ENCODE measurements at regions not wholly inside any gene's neighbourhood (a gene's known extent, or its start where the extent isn't known, plus 50 kb on each side); places are given as distances from the start of the nearest gene placed in this dataset.

DNA sequence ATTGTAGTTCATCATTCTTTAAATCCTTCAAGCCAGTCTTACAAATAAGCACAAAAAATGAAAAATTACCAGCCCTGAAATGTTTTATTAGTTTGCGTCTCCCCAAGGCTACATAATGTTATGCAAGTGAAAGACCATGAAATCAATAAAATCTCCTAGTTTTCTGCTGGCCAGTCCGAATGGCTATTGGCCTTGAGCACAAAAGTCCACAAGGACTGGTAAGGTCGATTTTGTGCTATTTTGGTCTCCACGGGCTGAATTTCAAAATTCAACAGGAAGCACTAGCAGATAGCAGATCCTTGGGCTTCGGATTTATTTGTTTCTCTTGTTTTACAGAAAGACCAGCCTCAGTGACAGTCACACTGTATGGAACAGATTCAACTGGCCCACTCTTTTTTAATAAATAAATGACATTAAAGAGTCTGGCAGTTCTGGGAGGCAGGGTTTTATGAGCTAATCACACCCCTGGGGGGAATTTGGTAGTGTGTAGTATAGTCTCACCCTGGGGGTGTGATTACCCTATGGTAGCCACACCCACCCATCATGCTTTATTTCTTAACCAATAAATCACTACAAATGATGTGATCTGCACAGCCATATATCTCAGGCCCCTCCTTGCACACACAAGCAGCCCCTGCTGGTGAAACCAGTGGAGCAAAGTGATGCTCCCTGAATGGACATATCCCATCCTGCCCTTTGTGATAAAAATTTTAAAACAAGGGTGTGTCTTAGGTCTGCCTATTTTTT is 51.1 kb upstream of the TMEM33 start:
- no peak for TF ChIP-seq FOXP1 (CRISPR knock-in tag; IDR thresholded peaks at IDR 0.05; ENCODE audit: borderline replicate concordance)
- TF ChIP-seq, protein P1, sequence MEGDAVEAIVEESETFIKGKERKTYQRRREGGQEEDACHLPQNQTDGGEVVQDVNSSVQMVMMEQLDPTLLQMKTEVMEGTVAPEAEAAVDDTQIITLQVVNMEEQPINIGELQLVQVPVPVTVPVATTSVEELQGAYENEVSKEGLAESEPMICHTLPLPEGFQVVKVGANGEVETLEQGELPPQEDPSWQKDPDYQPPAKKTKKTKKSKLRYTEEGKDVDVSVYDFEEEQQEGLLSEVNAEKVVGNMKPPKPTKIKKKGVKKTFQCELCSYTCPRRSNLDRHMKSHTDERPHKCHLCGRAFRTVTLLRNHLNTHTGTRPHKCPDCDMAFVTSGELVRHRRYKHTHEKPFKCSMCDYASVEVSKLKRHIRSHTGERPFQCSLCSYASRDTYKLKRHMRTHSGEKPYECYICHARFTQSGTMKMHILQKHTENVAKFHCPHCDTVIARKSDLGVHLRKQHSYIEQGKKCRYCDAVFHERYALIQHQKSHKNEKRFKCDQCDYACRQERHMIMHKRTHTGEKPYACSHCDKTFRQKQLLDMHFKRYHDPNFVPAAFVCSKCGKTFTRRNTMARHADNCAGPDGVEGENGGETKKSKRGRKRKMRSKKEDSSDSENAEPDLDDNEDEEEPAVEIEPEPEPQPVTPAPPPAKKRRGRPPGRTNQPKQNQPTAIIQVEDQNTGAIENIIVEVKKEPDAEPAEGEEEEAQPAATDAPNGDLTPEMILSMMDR (IDR thresholded peaks at IDR 0.05): no peak
